NB4 (cell line): ENCODE measurements at regions not wholly inside any gene's neighbourhood (a gene's known extent, or its start where the extent isn't known, plus 50 kb on each side); places are given as distances from the start of the nearest gene placed in this dataset.

Experiments
- CTCF ChIP-seq: IDR thresholded peaks from one replicate; pipeline ENCODE4 v1.5.1; 2012; ENCODE audit warnings: low read depth, low read length
- MAX ChIP-seq: IDR thresholded peaks from 2 replicates; pipeline ENCODE4 v1.6.1; 2011; ENCODE audit warnings: low read depth, low read length
- POLR2A ChIP-seq: IDR thresholded peaks from 2 replicates; pipeline ENCODE4 v1.6.1; 2011; ENCODE audit warnings: mild to moderate bottlenecking; ENCODE audit not compliant: insufficient read length; ENCODE audit errors: extremely low read depth

- TF ChIP-seq CTCF (no peak), POLR2A (no peak), MAX (no peak)
Observed at GRCh38 chr17:77553459-77554066, 404.9 kb upstream of the TNRC6C start.
